Mucosa of rectum (tissue), 2 donors: ENCODE measurements at regions not wholly inside any gene's neighbourhood (a gene's known extent, or its start where the extent isn't known, plus 50 kb on each side); places are given as distances from the start of the nearest gene placed in this dataset.

ENCODE experiments used
- H3K27ac ChIP-seq, 2 donors: one replicate each; pipeline ENCODE4 v1.7.0; 2013; ENCODE audit warnings: inconsistent platforms in 2 of 2, low read depth in 2 of 2, low read length in 2 of 2
- H3K27me3 ChIP-seq, 2 donors: one replicate each; pipeline ENCODE4 v1.7.0; 2013; ENCODE audit warnings: low read length in 2 of 2; ENCODE audit not compliant: control insufficient read depth in 2 of 2, insufficient read depth in 2 of 2
- H3K36me3 ChIP-seq, 2 donors: one replicate each; pipeline ENCODE4 v1.7.0; 2013; ENCODE audit warnings: low read length in 2 of 2; ENCODE audit not compliant: control insufficient read depth in 2 of 2, insufficient read depth in 2 of 2
- H3K4me1 ChIP-seq, 2 donors: one replicate each; pipeline ENCODE4 v1.7.0; 2013; ENCODE audit warnings: low read length in 2 of 2, mild to moderate bottlenecking in 1 of 2; ENCODE audit not compliant: control insufficient read depth in 2 of 2, insufficient read depth in 2 of 2
- H3K4me3 ChIP-seq, 2 donors: one replicate each; pipeline ENCODE4 v1.7.0; 2013; ENCODE audit warnings: low read length in 2 of 2
- H3K9ac ChIP-seq, 2 donors: one replicate each; pipeline ENCODE4 v1.7.0; 2013; ENCODE audit warnings: low read length in 2 of 2, low read depth in 1 of 2, mild to moderate bottlenecking in 1 of 2
- H3K9me3 ChIP-seq, 2 donors: one replicate each; pipeline ENCODE4 v1.7.0; 2013; ENCODE audit warnings: low read length in 2 of 2; ENCODE audit not compliant: control insufficient read depth in 2 of 2
- donor health status: healthy.
- donor health status: Normal muscosa, but diverticular disease.

DNA sequence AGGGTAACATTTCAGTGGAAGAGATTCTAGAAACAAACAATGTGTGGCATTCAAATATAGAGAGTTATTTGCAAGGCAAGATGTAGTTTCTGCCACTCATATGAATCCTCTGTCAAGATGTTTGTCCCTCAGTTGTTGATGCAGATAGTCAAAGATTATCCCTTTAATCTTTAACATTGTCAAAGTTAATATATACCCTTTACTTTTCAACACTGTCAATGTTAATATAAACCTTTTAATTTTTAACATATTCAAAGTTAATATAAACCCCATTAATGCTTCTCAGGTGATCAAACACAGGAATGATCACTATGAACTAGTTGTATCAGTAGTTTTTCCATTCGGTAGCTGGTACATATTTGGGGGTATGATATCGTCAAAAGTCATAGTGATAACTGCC is 51.9 kb upstream of the PICALM start:
- Histone ChIP-seq H3K9me3 (no peaks in the 10 kb centered on the region), H3K4me1 (peaks cover 0 to 3% of the 10 kb centered on the region in 2 donors), H3K27ac (no peak overlapping the region), H3K27me3 (no peaks in the 10 kb centered on the region), H3K9ac (no peak overlapping the region), H3K4me3 (no peak overlapping the region), H3K36me3 (no peaks in the 10 kb centered on the region)

DNA sequence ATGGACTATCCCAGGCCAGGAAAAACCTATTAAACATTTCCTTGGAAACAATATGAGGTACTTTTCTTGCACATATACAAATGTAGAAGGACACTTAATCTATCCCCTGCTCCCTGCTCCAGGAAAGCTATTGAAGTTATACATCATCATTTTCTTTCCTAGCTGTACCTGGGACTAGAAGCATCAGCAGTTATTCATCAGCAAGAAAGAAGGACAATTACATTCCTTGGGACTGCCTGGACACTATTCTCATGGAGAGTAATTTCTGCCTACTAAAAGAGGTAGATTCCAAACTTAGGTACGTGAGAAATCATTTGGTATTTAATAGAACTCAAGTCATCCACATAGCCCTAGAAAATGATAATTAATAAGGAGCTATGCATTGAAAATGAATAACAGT is 51.0 kb upstream of the PICALM start:
- Histone ChIP-seq H3K4me1 (peaks cover 0 to 3% of the 10 kb centered on the region in 2 donors), H3K27me3 (no peaks in the 10 kb centered on the region), H3K4me3 (no peak overlapping the region), H3K9me3 (no peaks in the 10 kb centered on the region), H3K9ac (no peak overlapping the region), H3K27ac (no peak overlapping the region), H3K36me3 (no peaks in the 10 kb centered on the region)

DNA sequence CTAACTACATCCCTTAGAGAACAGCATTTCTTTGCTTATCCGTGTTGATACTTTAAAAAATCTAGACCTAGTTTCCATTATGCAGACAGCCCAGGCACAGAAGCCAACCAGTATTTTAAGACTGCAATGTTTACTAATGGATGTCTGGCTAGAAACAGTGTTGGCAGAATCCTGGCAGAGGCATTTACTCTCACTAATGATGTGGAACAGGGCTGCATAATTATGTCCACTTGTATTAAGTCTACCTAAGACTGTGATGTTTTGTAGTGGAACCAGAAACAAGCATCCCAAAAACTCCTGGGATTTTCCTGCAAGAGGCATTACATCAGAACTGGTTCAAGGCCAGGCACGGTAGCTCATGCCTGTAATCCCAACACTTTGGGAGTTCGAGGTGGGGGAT is 50.2 kb upstream of the PICALM start:
- Histone ChIP-seq H3K27me3 (no peaks in the 10 kb centered on the region), H3K27ac (no peak overlapping the region), H3K36me3 (no peaks in the 10 kb centered on the region), H3K4me1 (peaks cover 0 to 3% of the 10 kb centered on the region in 2 donors), H3K9me3 (no peaks in the 10 kb centered on the region), H3K9ac (no peak overlapping the region), H3K4me3 (no peak overlapping the region)
